ENCODE measurements at regions not wholly inside any gene's neighbourhood (a gene's known extent, or its start where the extent isn't known, plus 50 kb on each side); places are given as distances from the start of the nearest gene placed in this dataset.

- Histone ChIP-seq H3K4me1 (replicated peaks) (no peaks in the 10 kb centered on the region), H3K27ac (no peak overlapping the region), H3K9me3 (replicated peaks) (no peaks in the 10 kb centered on the region), H3K4me3 (no peak overlapping the region), H3K27me3 (replicated peaks) (no peaks in the 10 kb centered on the region; the same call in 1 of the 2 replicates), H3K36me3 (no peaks in the 10 kb centered on the region)
- no peak for DNase-seq (ENCODE audit: low read depth in 1 of 2, low spot score in 2 of 2)
These were observed 85.0 kb upstream of the FAM241A start for GRCh38 chr4:112060212-112060611.

- H3K27ac ChIP-seq: no peak overlapping the region
- H3K9me3 ChIP-seq (replicated peaks): no peaks in the 10 kb centered on the region
- H3K4me1 ChIP-seq (replicated peaks): no peaks in the 10 kb centered on the region
- DNase-seq (ENCODE audit: low read depth in 1 of 2, low spot score in 2 of 2): no peak
- no peaks in the 10 kb centered on the region for H3K36me3 ChIP-seq
- no peak overlapping the region for H3K4me3 ChIP-seq
- no peaks in the 10 kb centered on the region for H3K27me3 ChIP-seq (replicated peaks)
These were observed 83.9 kb upstream of the FAM241A start for GRCh38 chr4:112061207-112061817.

GRCh38 chr4:112063260-112063659 lies 82.0 kb upstream of the FAM241A start:
- DNase-seq (ENCODE audit: low read depth in 1 of 2, low spot score in 2 of 2): no peak
- Histone ChIP-seq H3K4me1 (replicated peaks) (no peaks in the 10 kb centered on the region), H3K9me3 (replicated peaks) (no peaks in the 10 kb centered on the region), H3K4me3 (no peak overlapping the region), H3K27ac (no peak overlapping the region), H3K36me3 (no peaks in the 10 kb centered on the region), H3K27me3 (replicated peaks) (no peaks in the 10 kb centered on the region)

- H3K27me3 ChIP-seq (replicated peaks): no peaks in the 10 kb centered on the region
- DNase-seq (ENCODE audit: low read depth in 1 of 2, low spot score in 2 of 2): no peak
- no peaks in the 10 kb centered on the region for H3K9me3 ChIP-seq (replicated peaks)
- H3K4me3 ChIP-seq: no peak overlapping the region
- H3K27ac ChIP-seq: no peak overlapping the region
- no peaks in the 10 kb centered on the region for H3K36me3 ChIP-seq
- no peaks in the 10 kb centered on the region for H3K4me1 ChIP-seq (replicated peaks)
These were observed 76.1 kb upstream of the FAM241A start for GRCh38 chr4:112069110-112069509.

GRCh38 chr4:112073181-112073580 lies 72.1 kb upstream of the FAM241A start:
- Histone ChIP-seq H3K4me1 (replicated peaks) (no peaks in the 10 kb centered on the region), H3K36me3 (no peaks in the 10 kb centered on the region), H3K9me3 (replicated peaks) (no peaks in the 10 kb centered on the region), H3K4me3 (no peak overlapping the region), H3K27me3 (replicated peaks) (no peaks in the 10 kb centered on the region), H3K27ac (no peak overlapping the region)
- no peak for DNase-seq (ENCODE audit: low read depth in 1 of 2, low spot score in 2 of 2)

- no peak overlapping the region for H3K4me3 ChIP-seq
- H3K9me3 ChIP-seq (replicated peaks): no peaks in the 10 kb centered on the region
- H3K27ac ChIP-seq: no peak overlapping the region
- H3K4me1 ChIP-seq (replicated peaks): no peaks in the 10 kb centered on the region
- no peaks in the 10 kb centered on the region for H3K36me3 ChIP-seq
- peak in 1 of 2 experiments; percentile 48 for DNase-seq (ENCODE audit: low read depth in 1 of 2, low spot score in 2 of 2)
- no peaks in the 10 kb centered on the region for H3K27me3 ChIP-seq (replicated peaks)
These were observed 70.0 kb upstream of the FAM241A start for GRCh38 chr4:112075129-112075753.

GRCh38 chr4:112075906-112076305 lies 69.3 kb upstream of the FAM241A start:
- no peaks in the 10 kb centered on the region for H3K9me3 ChIP-seq (replicated peaks)
- H3K4me3 ChIP-seq: no peak overlapping the region
- no peaks in the 10 kb centered on the region for H3K36me3 ChIP-seq
- no peak for DNase-seq (ENCODE audit: low read depth in 1 of 2, low spot score in 2 of 2)
- H3K27me3 ChIP-seq (replicated peaks): no peaks in the 10 kb centered on the region
- H3K4me1 ChIP-seq (replicated peaks): no peaks in the 10 kb centered on the region
- no peak overlapping the region for H3K27ac ChIP-seq

- no peaks in the 10 kb centered on the region for H3K36me3 ChIP-seq
- H3K4me3 ChIP-seq: no peak overlapping the region
- no peaks in the 10 kb centered on the region for H3K9me3 ChIP-seq (replicated peaks)
- no peak for DNase-seq (ENCODE audit: low read depth in 1 of 2, low spot score in 2 of 2)
- no peak overlapping the region for H3K27ac ChIP-seq
- H3K4me1 ChIP-seq (replicated peaks): peaks cover 1% of the 10 kb centered on the region; the same call in 1 of the 2 replicates
- H3K27me3 ChIP-seq (replicated peaks): no peaks in the 10 kb centered on the region
These were observed 68.2 kb upstream of the FAM241A start for GRCh38 chr4:112076919-112077608.

GRCh38 chr4:112077743-112078142 lies 67.5 kb upstream of the FAM241A start:
- Histone ChIP-seq H3K27ac (no peak overlapping the region), H3K9me3 (replicated peaks) (no peaks in the 10 kb centered on the region), H3K36me3 (no peaks in the 10 kb centered on the region), H3K27me3 (replicated peaks) (no peaks in the 10 kb centered on the region), H3K4me3 (no peak overlapping the region), H3K4me1 (replicated peaks) (peaks cover 8% of the 10 kb centered on the region)
- no peak for DNase-seq (ENCODE audit: low read depth in 1 of 2, low spot score in 2 of 2)

- Histone ChIP-seq H3K4me3 (no peak overlapping the region), H3K27me3 (replicated peaks) (no peaks in the 10 kb centered on the region), H3K36me3 (no peaks in the 10 kb centered on the region), H3K9me3 (replicated peaks) (peaks cover 4% of the 10 kb centered on the region; the same call in 1 of the 2 replicates), H3K4me1 (replicated peaks) (peaks cover 37% of the 10 kb centered on the region), H3K27ac (peak overlapping the region; percentile 85)
- peak in 1 of 2 experiments; percentile 79 for DNase-seq (ENCODE audit: low read depth in 1 of 2, low spot score in 2 of 2)
These were observed 62.2 kb upstream of the FAM241A start for GRCh38 chr4:112082954-112083586.

- Histone ChIP-seq H3K27ac (peak overlapping the region; percentile 85), H3K9me3 (replicated peaks) (peaks cover 4% of the 10 kb centered on the region; the same call in 1 of the 2 replicates)
- DNase-seq (ENCODE audit: low read depth in 1 of 2, low spot score in 2 of 2): peak in 1 of 2 experiments; percentile 81
These were observed 61.5 kb upstream of the FAM241A start for GRCh38 chr4:112083587-112084347.

GRCh38 chr4:112085156-112086035 lies 59.9 kb upstream of the FAM241A start:
- H3K27ac ChIP-seq: peak overlapping the region; percentile 85
- H3K4me1 ChIP-seq (replicated peaks): peaks cover 37% of the 10 kb centered on the region
- H3K36me3 ChIP-seq: no peaks in the 10 kb centered on the region
- peaks cover 4% of the 10 kb centered on the region; the same call in 1 of the 2 replicates for H3K9me3 ChIP-seq (replicated peaks)
- DNase-seq (ENCODE audit: low read depth in 1 of 2, low spot score in 2 of 2): no peak
- no peak overlapping the region for H3K4me3 ChIP-seq
- no peaks in the 10 kb centered on the region for H3K27me3 ChIP-seq (replicated peaks)

More at GRCh38 chr4:112083587-112084347, 61.5 kb upstream of the FAM241A start:
- Histone ChIP-seq H3K27me3 (replicated peaks) (no peaks in the 10 kb centered on the region), H3K4me1 (replicated peaks) (peaks cover 37% of the 10 kb centered on the region), H3K36me3 (no peaks in the 10 kb centered on the region), H3K4me3 (no peak overlapping the region)
